NCI-H226 (cell line): ENCODE measurements at regions not wholly inside any gene's neighbourhood (a gene's known extent, or its start where the extent isn't known, plus 50 kb on each side); places are given as distances from the start of the nearest gene placed in this dataset.

Experiments used
- DNase-seq: peaks from one replicate; pipeline ENCODE4 v3.0.0-alpha.2; 2015

DNA sequence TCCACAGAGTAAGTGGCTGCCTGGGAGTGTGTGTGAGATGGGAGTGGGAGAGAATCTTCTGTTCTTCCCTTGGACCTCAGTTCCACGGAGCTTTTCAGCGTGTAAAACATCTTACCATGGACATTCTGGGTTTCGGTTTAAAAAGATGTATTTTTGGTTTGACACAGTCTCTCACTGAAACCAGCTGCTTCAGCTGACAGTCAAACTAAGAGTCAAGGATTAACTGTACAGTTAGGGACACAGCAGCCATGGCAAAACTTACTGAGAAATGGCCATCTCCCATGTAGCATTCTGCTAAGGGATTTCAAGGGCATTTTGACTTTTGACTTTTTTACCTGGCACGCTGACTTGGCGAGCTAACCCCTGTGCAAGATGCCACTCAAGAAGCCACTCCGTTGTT lies 93.8 kb upstream of the IL12B start:
- DNase-seq = no peak

DNA sequence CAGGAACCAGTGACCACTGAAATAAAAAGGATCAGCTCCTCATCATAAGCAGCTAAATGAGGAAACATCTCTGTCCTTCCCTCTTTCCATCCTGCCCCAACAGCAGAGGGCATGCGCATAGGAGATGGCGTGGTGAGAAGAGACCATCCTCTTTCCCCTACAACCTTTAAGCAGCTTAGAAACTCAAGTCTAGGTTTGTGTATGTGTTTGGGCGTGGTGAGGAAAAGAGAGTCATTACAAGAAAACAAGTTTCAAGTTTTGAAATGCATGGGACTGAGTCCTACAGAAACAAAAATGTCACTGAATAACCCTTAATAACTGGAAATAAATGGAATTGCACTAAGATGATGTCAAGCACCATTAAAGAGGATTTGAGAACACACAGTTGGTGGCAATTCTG lies 96.4 kb upstream of the IL12B start:
- DNase-seq = no peak

DNA sequence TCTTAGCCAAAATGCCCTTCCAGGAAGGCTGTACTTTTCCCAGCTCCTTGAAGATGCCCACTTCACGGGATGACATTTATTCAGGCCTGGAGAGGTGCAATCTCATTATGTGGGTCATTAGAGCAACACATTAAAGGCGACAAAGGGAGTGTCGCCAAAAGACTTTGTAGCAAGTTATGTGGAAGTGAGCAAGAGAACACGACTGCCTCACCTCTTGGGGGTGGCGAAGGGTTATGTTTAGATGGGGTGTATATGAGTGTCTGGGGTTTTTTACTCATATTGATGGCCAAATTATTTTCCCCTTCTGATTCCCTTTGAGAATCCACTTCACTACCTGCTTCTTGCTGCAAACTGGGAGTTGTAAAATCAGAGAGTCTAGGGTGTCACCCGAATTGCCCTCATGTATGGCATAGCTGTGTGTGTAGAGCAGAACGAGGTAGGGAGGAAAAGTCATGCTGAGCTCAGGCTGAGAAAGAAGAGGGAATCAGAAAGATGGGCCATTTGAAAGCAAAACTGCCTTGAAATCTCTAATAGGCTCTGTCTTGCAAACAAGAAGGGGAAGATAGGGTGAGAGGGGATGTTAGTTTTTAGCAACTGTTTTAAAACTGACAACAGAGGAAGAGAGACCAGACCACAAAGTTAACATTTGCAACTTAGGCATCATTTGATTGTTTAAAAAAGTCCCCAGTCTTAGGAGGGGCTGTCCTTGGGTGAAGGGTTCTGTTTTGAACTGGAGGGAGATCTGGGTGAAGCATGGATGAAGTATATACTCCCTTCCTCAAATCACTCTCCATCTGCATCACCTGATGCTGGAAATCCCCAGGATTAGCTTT lies 97.1 kb upstream of the IL12B start:
- DNase-seq = no peak

DNA sequence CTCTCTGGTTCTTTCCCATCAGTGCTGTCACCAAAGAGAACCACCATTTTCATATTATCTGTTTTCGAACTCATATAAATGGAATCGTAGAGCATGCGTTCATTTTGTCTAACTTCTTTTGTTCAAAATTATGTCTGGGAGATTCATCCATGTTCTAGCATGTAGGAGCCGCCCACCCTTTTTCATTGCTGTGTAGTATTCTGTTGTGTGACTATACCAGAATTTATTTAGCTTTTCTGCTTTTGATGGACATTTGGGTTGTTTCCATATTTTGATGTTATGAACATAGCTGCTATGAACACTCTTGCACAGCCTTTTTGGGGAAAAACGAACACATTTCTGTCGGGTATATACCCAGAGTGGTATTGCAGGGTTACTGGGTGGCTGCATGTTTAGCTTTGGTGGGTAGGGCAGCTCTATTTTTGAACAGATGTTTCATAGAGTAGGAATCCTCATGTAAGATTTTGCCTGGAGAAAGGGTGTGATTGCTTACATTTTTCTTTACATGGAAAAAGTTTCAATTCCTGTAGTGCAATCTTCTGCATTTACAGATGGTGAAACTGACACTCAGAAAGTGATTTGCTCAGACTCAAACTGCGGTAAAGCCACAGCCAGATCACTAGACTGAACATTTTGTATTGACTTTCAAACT lies 100.2 kb upstream of the IL12B start:
- DNase-seq = no peak

DNA sequence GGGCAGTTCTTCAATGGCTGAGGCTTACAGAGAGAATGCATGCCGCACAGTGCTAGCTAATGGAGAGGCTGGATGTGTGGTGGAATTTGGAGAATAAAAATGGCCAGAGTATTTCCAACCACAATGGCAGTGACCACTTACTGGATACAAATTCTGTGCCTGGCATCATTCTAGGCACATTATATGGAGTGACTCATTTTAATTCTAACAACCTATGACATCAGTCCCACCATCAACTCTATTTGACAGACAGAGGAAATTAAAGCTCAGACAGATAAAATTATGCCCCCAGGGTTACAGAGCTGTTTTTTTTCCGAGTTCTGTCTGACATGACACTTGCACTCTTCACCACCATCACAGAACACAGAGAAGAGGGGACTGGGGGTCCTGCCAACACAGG lies 105.6 kb upstream of the IL12B start:
- no peak for DNase-seq

DNA sequence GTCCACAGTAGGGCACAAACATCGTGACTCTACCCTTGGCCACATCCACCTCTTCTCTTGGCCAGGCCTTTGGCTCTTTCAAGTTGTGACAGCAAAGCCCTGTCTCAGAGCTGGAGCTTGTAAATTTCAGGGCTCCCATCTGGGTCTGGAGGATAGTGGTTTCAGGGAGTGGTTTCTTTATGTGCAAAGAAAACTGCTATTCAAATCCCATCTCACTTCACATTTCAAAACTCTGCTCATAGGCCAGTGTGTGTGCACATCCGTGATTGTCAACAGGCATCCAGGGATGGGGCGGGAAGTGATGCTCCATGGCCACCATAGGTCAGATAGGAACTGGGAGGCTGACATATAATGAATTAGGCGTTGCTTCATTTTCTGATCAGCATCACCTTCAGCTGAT lies 107.8 kb upstream of the IL12B start:
- DNase-seq = no peak

DNA sequence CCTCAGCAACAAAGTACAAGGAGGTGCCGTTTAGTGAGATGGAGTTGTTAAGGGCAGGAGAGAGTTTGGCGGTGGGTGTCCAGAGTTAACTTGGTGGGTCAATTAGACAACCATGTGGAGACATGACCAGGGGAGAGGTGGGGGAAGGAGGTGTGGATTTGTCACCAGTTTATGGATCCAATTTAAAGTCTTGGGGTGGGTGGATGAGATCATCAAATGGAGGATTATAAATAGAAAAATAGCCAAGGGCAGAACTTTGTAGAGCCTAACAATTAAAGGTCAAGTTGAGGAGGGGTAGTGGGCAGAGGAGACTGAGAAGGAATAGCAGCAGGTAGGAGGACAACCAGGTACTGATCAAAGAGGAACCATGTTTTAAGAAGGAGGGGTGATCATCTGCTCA lies 108.7 kb upstream of the IL12B start:
- no peak for DNase-seq

DNA sequence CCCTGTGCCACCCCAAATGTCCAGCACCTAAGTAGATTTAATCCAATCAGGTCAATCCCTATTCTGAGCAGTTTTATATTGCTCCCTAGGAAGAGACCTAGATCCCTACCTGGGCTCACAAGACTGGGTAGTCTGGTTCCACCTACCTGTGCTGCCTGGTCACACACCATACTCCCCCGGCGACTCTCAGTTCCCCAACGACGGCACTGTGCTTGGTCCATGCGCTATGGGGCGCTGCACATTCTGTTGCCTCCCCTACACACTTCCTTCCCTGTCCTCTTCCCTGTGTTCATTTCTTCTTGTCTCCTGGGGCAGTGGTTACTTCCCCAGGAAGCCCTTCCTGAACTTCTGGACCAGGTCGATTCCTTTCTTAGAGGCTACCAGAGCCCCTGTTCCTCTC lies 109.9 kb upstream of the IL12B start:
- DNase-seq = no peak

DNA sequence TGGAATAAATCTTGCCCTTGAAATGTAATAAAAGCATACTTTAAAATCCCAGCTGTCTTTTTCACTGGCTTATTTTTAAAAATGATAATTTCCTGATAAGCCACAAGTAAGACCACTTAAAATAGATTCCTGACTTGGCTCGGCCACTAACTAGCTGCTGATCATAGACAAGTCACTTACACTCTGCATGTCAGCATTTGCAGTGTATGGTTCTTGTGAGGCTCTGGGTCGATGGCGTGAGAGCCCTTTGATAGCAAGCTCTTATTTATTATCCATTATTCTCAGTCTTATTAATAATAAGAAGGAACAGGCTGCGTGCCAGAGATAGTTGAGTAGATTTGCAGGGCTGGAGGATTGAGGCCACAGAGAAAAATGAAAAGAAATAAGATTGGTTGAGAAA lies 110.7 kb upstream of the IL12B start:
- no peak for DNase-seq

DNA sequence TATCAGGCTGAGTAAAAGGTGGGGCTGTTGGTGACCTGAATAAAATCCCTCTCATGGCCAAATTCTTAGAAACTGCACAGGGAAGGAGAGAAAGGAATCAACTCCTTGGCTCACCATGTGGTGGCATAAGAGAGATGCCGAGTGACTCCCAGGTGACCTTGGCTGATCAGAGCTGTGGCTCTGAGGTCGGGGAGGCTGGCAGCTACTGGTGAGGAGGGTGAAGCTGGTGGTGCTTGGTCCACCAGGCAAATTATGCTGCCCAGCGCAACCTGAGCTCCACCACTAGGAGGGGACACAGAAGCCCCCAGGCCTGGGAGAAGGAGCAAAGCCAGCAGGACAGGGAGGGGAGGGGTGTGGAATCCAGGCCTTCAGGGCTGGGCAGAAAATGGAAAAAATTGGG lies 111.2 kb upstream of the IL12B start:
- no peak for DNase-seq

DNA sequence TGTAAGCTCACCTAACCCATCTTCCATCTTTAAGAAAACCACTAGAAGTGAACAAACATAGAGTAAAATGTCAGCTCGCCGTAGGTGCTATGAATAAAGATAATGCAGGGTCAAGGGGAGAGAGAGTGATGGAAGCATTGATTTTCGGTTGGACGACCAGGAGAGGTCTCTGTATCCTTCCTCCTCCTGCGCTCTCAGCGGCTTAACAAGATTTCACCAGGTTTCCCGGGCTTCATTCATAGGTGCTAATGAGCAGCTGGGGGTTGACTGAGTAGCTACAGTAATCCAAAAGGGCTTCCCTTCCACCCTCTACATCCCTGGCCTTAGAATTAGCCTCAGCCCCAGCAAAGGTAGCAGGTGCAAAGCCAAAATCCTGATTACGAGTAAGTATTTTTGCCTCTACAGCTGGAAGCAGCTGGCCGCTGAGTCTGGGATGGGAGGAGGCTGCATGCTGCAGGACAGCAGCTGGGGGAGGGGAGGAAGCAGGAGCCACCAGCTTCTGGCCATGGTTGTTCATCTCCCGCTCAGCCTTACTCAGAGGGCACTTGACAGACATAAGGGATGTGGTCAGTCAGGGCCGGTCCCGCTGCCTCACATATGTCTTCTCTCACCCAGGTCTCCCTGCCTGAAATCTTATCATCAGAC lies 112.0 kb upstream of the IL12B start:
- no peak for DNase-seq

DNA sequence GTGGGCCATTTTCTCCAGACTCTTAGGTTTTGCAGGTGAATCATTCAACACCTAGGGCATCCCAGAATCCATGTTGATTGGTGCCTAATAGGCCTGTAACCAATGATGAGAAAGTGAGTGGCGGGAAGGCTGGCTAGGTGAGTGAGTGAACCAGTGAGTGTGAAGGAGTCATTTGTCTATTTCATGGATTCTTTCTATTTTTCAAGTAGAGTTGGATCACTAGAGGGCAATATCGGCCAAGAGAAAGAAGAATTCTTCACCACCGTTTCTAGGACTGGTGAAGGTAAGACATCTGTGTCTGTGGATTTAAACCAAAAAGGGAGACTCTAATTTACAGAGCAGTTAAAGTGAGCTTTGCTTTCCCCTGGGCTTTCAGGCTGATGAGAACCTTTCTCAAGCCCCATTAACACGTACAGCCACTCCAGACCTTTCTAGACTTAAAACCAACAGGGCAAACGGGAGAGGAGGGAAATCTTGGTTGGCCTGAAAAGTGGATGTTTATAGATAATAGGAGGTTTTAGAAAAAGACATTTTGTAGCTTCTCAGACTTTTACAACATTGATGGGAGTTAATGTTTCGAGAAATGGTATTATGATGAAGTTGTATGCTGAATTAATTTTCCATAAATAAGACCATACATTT lies 114.3 kb upstream of the IL12B start:
- peak; percentile 55 for DNase-seq

DNA sequence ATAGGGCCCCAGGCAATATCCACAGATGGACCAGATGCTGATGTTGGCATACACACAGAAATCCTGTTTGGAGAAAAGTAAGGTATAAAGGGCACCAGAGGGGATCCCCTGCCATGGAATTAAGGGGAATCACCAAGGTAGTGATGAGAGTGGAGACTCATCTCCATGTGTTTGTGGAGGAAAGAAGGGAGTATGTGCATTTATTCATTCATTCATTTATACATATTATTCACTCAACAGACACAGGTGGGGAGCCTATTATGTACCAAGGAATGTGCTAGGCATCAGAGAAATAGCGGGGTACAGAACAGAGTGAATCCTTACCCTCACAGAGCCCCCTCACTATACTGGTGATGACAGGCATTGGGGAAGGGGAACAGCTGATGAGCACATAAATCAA lies 116.8 kb upstream of the IL12B start:
- no peak for DNase-seq

DNA sequence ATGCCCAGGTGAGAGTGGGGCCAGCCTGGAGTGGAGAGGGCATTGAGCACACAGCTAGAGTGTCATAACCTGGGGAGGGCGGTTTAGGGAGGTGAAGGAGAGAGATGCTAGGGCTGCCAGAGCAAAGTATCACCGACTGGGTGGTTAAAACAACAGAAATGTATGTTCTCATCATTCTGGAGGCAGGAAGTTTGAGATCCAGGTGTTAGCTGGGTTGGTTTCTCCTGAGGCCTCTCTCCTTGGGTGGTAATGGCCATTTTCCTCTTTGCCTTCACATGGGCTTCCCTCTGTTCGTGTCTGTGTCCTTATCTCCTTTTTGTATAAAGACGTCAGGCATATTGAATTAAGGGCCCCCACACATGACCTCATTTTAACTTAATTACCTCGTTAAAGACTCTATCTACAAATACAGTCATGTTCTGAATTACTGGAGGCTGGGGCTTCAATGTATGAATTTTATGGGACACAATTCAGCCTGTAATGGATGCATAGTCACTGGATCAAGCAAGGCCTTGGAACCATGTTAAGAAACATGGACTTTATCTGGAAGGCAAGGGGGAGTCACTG lies 118.6 kb upstream of the IL12B start:
- no peak for DNase-seq

DNA sequence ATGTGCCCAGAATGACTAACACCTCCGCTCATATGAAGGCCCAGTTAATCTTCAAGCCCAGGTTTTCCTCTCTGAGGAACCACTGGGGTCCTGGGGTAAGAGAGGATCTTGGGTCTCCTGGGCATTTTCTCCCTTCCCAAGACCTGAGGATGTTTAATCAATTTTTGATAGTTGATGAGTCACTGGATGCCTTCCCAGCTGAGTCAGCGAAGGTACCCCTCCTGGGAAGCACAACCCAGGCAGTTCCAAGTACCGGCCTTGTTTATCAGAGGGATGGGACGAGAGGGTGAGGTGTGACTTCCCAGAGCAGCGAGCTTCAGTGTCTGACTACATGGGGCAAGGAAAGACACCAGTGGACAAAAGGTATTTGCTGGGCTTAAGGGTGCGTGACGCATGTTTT lies 119.6 kb upstream of the IL12B start:
- peak; percentile 80 for DNase-seq

DNA sequence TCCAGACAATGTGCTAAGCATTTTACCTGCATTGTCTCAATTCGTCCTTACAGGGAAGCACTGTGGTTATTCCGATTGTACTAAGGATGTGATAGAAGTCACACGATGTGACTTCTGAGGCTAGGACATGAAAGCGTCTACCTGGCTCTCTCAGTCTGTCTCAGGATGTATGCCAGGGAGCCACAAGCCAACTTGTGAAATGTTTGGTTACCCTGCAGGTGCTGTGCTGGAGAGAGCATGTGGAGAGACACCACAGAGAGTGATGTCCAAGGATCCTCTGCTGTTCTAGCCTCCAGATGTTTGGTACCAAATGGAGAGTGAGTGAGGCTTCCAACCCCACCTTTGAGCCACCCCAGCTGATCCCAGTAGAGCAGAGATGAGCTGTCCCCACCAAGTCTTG lies 120.1 kb upstream of the IL12B start:
- no peak for DNase-seq

DNA sequence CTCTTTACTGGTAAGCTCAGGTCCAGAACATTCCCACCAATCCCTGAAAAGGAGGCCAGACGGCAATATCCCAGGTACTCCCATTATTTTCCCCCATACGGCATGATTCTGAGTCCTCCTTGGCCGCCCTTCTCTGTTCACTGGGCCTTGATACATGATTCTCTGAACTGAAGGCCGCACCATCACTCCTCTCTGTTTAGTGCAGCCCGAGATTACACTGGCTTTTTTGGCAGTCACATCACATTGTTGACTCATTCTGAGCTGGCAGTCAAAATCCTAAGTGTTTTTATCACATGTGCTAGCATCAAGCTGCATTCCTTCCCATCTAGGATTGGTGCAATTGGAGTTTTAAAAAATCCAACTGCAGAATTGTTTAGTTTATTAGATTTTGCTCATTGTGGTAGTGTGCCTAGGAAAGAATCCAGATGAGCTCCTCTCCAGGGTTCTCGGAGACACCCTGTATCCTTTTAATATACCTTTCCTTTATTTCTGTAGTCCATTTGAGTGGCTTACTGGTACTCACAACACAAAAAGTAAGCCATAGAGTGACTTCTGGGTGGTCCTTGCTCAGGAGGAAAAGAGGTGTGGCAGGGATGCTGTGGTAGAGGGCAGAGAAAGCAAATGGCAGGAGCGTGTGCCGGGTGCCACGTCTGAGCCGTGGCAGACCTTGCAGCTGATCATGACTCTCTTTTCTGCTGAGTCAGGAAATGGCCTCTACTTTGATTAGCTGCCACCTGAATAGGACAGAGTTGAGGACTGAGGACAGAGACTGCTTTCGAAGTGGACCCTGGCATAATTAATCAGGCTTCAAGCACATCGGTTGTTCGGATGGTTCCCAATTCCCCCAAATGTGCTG lies 121.1 kb upstream of the IL12B start:
- DNase-seq = peak; percentile 95

DNA sequence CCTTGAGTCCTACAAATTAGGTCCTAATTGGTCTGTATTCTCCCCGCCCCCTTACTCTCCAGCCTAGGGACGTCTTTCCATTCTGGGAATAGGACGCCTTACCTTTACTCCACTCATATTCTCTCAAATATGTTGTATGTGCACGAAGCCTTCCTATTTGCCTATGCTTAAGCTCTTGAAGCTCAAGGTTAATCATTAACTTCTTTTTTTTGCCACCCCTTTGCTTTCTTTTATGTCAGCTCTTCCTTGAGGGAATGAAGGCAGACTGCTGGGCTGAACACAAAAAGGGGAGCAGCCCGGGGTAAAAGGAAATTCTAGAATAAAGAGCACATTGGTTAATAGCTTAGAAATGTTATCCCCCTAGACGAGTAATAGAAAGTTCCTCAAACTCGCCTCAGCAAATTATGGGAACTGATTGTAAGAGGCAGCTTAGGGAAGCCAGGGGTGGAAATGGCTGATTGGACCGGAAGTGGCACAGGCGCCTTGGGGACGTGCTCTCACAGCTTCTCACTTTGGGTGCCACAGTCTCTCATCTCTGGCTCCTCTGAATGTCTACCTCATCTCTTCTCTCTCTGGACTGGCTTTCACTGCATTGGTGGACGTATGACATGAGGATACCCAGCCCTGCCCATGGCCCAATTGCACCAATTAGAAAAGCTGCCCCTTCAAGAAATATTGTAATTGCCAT lies 122.3 kb upstream of the IL12B start:
- DNase-seq = no peak

DNA sequence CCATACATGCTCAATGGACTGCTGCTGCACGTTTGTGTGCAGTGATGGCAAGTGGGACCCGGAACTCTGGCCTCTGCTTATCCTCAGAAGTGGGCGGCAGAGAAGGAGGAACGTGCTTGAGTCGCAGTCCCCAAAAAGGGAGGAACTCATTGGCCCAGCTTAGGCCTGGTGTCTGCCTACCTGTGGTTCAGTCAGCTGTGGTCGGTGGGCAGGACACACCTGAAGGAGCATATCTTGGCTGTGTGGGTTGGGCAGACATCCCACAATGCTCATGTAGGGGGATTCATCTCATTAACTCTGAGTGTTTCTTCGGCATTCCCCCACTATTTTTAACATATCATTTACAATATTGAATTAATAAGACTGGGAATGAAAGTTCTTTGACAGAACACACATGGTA lies 122.9 kb upstream of the IL12B start:
- no peak for DNase-seq

DNA sequence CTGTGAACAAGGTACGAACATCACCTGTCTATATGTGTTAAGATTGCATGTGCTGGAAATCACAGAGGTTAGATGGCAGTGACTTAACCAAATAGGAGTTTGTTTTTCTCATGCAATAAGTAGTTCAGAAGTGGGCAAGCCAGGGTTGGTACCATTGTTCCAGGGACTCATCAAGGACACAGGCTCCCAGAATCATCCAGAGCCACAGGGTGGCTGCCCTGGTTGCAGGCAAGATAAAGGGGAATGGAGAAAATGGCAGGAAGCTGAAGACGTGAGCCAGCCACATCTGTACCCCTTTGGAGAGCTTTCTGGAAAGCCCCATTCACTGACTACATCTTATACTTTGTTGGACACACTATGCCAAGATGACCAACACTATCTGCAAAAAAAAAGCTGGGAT lies 126.0 kb upstream of the IL12B start:
- no peak for DNase-seq

DNA sequence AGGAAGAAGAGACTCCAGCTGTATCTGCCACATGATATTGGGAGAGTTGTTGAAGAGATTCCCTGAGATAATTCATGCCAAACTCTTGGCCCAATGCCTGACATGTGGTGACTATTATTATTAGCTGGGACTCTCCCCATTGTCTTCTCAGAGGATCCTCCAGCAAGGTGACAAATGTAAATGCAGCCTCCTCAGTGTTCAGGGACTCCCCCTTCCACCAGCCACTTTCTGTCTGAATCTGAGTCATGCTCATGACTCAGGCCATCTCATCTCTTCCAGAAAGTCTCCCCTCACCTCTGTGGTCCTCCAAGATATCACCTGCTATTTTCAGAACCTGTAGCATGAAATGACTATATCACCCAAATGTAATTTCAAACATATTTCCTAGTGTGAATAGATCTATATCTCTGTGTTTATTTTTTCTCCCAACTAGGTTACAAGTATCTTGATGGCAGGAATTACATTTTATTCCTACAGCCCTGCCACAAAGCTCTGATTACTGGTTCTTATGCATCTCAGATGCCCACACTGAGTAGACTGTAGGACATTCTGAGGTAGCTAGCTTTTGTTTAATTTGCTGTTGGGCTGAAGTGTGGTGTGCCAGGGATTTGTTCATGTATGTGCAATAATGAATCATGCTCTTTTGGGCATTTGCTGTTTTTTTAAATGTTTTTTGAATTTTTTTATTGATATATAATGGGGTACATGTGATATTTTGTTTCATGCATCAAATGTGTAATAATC lies 126.6 kb upstream of the IL12B start:
- DNase-seq = peak; percentile 47
